PC-9 (cell line): ENCODE measurements at regions not wholly inside any gene's neighbourhood (a gene's known extent, or its start where the extent isn't known, plus 50 kb on each side); places are given as distances from the start of the nearest gene placed in this dataset.

ENCODE experiments used
- BruUV-seq: library from RNA; stranded (reverse); fragments of 400-500 nt; replicated peaks from 2 replicates; lab custom pipeline; 2021; lab: Mats Ljungman, UMichigan
- CTCF ChIA-PET: fragments of 300-600 bp; sonication (Branson Sonifier 250); formaldehyde crosslinking; loops from one replicate; lab custom pipeline; 2022; ENCODE audit warnings: antibody characterized with exemption; lab: Charles Lee
- POLR2A ChIA-PET: fragments of 300-600 bp; sonication (Branson Sonifier 250); formaldehyde crosslinking; loops from one replicate; lab custom pipeline; 2022; ENCODE audit warnings: antibody characterized with exemption; ENCODE audit not compliant: unreplicated experiment; lab: Charles Lee
- DNase-seq, 2 experiments: peaks; one replicate each; pipeline versions ENCODE4 v3.0.0 to v3.0.0-alpha.2; 2015 to 2022; ENCODE audit warnings: mixed read lengths in 1 of 2
- H2AFZ ChIP-seq: fragments of 200-600 bp; sonication (generic); 2 replicates; pipeline ENCODE4 v1.8.1; 2017; ENCODE audit warnings: antibody characterized with exemption
- H3F3A ChIP-seq: fragments of 200-600 bp; sonication (generic); 2 replicates; pipeline ENCODE4 v1.8.1; 2017; ENCODE audit warnings: antibody characterized with exemption, mild to moderate bottlenecking, low read depth; ENCODE audit not compliant: insufficient read depth
- H3K27ac ChIP-seq: fragments of 200-600 bp; sonication (generic); 2 replicates; pipeline ENCODE4 v1.6.1; 2016; ENCODE audit warnings: mixed run types
- H3K27me3 ChIP-seq: fragments of 200-600 bp; sonication (generic); 2 replicates; pipeline ENCODE4 v1.6.1; 2016; ENCODE audit warnings: low read depth, mixed run types; ENCODE audit not compliant: insufficient read depth
- H3K36me3 ChIP-seq: fragments of 200-600 bp; sonication (generic); 2 replicates; pipeline ENCODE4 v1.6.1; 2016; ENCODE audit warnings: low read depth, mixed run types
- H3K4me1 ChIP-seq: fragments of 200-600 bp; sonication (generic); replicated peaks from 2 replicates; pipeline ENCODE4 v1.6.1; 2016; ENCODE audit warnings: mixed run types; ENCODE audit not compliant: insufficient read depth
- H3K4me2 ChIP-seq: fragments of 200-600 bp; sonication (generic); 2 replicates; pipeline ENCODE4 v1.6.1; 2017; ENCODE audit warnings: mixed run types
- H3K4me3 ChIP-seq: fragments of 200-600 bp; sonication (generic); 2 replicates; pipeline ENCODE4 v1.6.1; 2016; ENCODE audit warnings: mixed run types
- H3K79me2 ChIP-seq: fragments of 200-600 bp; sonication (generic); 2 replicates; pipeline ENCODE4 v1.6.1; 2017; ENCODE audit warnings: low read depth, mixed run types
- H3K9me2 ChIP-seq: fragments of 200-600 bp; sonication (generic); 2 replicates; pipeline ENCODE4 v1.8.1; 2017; ENCODE audit warnings: mild to moderate bottlenecking; ENCODE audit not compliant: insufficient read depth
- H3K9me3 ChIP-seq: fragments of 200-600 bp; sonication (generic); 2 replicates; pipeline ENCODE4 v1.8.1; 2016; ENCODE audit warnings: low read depth; ENCODE audit not compliant: insufficient read depth
- H4K20me1 ChIP-seq: fragments of 200-600 bp; sonication (generic); 2 replicates; pipeline ENCODE4 v1.8.1; 2017; ENCODE audit not compliant: insufficient read depth
- EZH2 ChIP-seq: fragments of 200-600 bp; sonication (generic); IDR thresholded peaks from 2 replicates; pipeline ENCODE4 v1.8.0; 2017; ENCODE audit warnings: antibody characterized with exemption, low read depth
- intact Hi-C: fragments of 100-400 bp; cut with micrococcal nuclease; formaldehyde crosslinking; loops from one replicate; pipeline ENCODE4 v1.10.0; 2022; ENCODE audit not compliant: unreplicated experiment
- TF ChIP-seq, protein P1 (sequence below): fragments of 200-600 bp; sonication (generic); conservative IDR thresholded peaks from 2 replicates; pipeline ENCODE4 v1.6.1; 2017; ENCODE audit warnings: mixed run types, antibody characterized with exemption, mild to moderate bottlenecking, moderate library complexity

- intact Hi-C loops: no loop called here
- no peaks in the 10 kb centered on the region for H3K4me1 ChIP-seq
- no peak overlapping the region for H3K27ac ChIP-seq
- CTCF ChIA-PET: no interaction called here
- H3K9me2 ChIP-seq: no peaks in the 10 kb centered on the region
- H3K27me3 ChIP-seq: no peaks in the 10 kb centered on the region
- DNase-seq: no peak
- no TSS peak for BruUV-seq
- no peaks in the 10 kb centered on the region for H4K20me1 ChIP-seq
- POLR2A ChIA-PET: no interaction called here
- TF ChIP-seq, protein P1, sequence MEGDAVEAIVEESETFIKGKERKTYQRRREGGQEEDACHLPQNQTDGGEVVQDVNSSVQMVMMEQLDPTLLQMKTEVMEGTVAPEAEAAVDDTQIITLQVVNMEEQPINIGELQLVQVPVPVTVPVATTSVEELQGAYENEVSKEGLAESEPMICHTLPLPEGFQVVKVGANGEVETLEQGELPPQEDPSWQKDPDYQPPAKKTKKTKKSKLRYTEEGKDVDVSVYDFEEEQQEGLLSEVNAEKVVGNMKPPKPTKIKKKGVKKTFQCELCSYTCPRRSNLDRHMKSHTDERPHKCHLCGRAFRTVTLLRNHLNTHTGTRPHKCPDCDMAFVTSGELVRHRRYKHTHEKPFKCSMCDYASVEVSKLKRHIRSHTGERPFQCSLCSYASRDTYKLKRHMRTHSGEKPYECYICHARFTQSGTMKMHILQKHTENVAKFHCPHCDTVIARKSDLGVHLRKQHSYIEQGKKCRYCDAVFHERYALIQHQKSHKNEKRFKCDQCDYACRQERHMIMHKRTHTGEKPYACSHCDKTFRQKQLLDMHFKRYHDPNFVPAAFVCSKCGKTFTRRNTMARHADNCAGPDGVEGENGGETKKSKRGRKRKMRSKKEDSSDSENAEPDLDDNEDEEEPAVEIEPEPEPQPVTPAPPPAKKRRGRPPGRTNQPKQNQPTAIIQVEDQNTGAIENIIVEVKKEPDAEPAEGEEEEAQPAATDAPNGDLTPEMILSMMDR: no peak
- TF ChIP-seq EZH2: no peak
- no peak overlapping the region for H2AFZ ChIP-seq
- no peak overlapping the region for H3K4me3 ChIP-seq
- H3K79me2 ChIP-seq: no peaks in the 10 kb centered on the region
- no peaks in the 10 kb centered on the region for H3F3A ChIP-seq
- no peak overlapping the region for H3K4me2 ChIP-seq
- no peaks in the 10 kb centered on the region for H3K9me3 ChIP-seq
- H3K36me3 ChIP-seq: no peaks in the 10 kb centered on the region
Measured at GRCh38 chr17:69834494-69834893, 240.5 kb upstream of the KCNJ16 start.

DNA sequence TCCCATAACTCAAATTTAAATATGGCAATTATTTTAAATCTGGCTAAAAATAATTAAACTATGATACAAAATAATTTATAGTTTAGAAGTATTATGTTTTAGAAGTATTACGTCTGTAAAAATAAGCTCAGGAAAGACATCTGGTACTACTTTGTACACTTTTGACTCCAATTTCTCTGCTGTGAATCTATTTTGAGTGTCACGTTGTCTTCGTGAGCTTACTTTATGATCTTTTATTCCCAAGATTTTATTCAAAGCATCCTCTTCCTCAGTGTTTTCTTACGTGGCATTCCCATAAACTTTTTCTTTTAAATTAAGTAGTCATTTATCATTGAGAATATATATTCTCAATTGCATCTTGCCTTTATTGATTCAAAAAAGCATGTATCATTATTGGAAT lies 223.3 kb upstream of the KCNJ16 start:
- no TSS peak for BruUV-seq
- no peaks in the 10 kb centered on the region for H3K79me2 ChIP-seq
- H2AFZ ChIP-seq: no peak overlapping the region
- H3K9me2 ChIP-seq: no peaks in the 10 kb centered on the region; the same call in 1 of the 2 replicates
- TF ChIP-seq, protein P1: no peak
- TF ChIP-seq EZH2: no peak
- no peaks in the 10 kb centered on the region for H3F3A ChIP-seq
- H3K9me3 ChIP-seq: no peaks in the 10 kb centered on the region
- DNase-seq: no peak
- ChIA-PET CTCF (no interaction called here), POLR2A (no interaction called here)
- H3K4me1 ChIP-seq: peaks cover 11% of the 10 kb centered on the region
- H3K36me3 ChIP-seq: no peaks in the 10 kb centered on the region
- intact Hi-C loops: no loop called here
- no peak overlapping the region for H3K4me3 ChIP-seq
- no peak overlapping the region for H3K27ac ChIP-seq
- H4K20me1 ChIP-seq: no peaks in the 10 kb centered on the region
- no peak overlapping the region for H3K4me2 ChIP-seq
- H3K27me3 ChIP-seq: no peaks in the 10 kb centered on the region

GRCh38 chr17:69853541-69854224 lies 221.3 kb upstream of the KCNJ16 start:
- no peak for TF ChIP-seq EZH2
- TF ChIP-seq, protein P1: no peak
- DNase-seq: no peak
- Histone ChIP-seq H3K79me2 (no peaks in the 10 kb centered on the region), H3K4me1 (peaks cover 30% of the 10 kb centered on the region), H2AFZ (no peak overlapping the region), H3K27ac (no peak overlapping the region), H3F3A (peaks cover 8% of the 10 kb centered on the region), H3K36me3 (0 out of 2 replicates have a peak, but pooled peaks cover 3% of the 10 kb centered on the region), H3K27me3 (no peaks in the 10 kb centered on the region), H3K9me2 (no peaks in the 10 kb centered on the region; the same call in 1 of the 2 replicates), H4K20me1 (no peaks in the 10 kb centered on the region), H3K4me2 (no peak overlapping the region), H3K4me3 (no peak overlapping the region), H3K9me3 (no peaks in the 10 kb centered on the region)
- BruUV-seq: no TSS peak
- ChIA-PET POLR2A (no interaction called here), CTCF (interaction anchor here (0.6 kb wide), 1 partner anchor 57 kb away, joined by 3 read pairs; no protein-coding TSS in a partner anchor)
- intact Hi-C loops: no loop called here
